Muscle of leg (tissue), 3 donors: ENCODE measurements at regions not wholly inside any gene's neighbourhood (a gene's known extent, or its start where the extent isn't known, plus 50 kb on each side); places are given as distances from the start of the nearest gene placed in this dataset.
"Not testable (repeated sequence)": the region's sequence is repeated elsewhere in the genome, so short reads cannot be mapped to it uniquely, and the experiment has no call there.

Experiments
- DNase-seq: peaks from one replicate; pipeline ENCODE4 v3.0.0; 2013
- H3K27ac ChIP-seq: one replicate; pipeline ENCODE4 v1.5.1; 2013; ENCODE audit warnings: mild to moderate bottlenecking, low read length, control low read depth
- H3K27me3 ChIP-seq: one replicate; pipeline ENCODE4 v1.6.1; 2013; ENCODE audit warnings: low read length; ENCODE audit not compliant: control insufficient read depth, insufficient read depth
- H3K36me3 ChIP-seq: one replicate; pipeline ENCODE4 v1.6.1; 2013; ENCODE audit warnings: low read length; ENCODE audit not compliant: control insufficient read depth, insufficient read depth
- H3K4me1 ChIP-seq: one replicate; pipeline ENCODE4 v1.6.1; 2013; ENCODE audit warnings: low read length; ENCODE audit not compliant: control insufficient read depth, insufficient read depth
- H3K4me3 ChIP-seq: one replicate; pipeline ENCODE4 v1.5.1; 2013; ENCODE audit warnings: low read length, control low read depth
- H3K9me3 ChIP-seq: replicated peaks from 2 replicates; pipeline ENCODE4 v1.6.1; 2013; ENCODE audit warnings: low read depth, low read length; ENCODE audit not compliant: control insufficient read depth
- WGBS: methylation state at CpG from one replicate; pipeline ENCODE4 v1.1.5; 2013; ENCODE audit warnings: missing lambda C conversion rate; ENCODE audit not compliant: insufficient coverage; 5-methylcytosine and 5-hydroxymethylcytosine counted together

DNA sequence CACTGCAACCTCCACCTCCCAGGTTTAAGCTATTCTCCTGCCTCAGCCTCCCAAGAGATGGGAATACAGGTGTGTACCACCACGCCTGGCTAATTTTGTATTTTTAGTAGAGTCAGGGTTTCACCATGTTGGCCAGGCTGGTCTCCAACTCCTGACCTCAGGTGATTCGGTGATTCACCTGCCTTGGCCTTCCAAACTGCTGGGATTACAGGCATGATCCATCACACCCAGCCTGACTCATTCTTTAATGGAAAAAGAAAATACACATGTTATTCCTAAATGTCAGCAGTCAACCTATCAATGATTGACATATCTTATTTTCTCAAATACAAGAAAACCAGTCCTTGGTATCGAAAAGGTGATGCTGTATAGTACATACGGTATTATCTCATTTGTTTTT, 376.2 kb downstream of the CBLN4 start:
- H3K4me1 ChIP-seq, H3K4me3 ChIP-seq, DNase-seq, H3K36me3 ChIP-seq, H3K27me3 ChIP-seq, H3K9me3 ChIP-seq, H3K27ac ChIP-seq: not testable (repeated sequence)
- 83% methylated on average over 1 of the region's 4 CpGs for WGBS

DNA sequence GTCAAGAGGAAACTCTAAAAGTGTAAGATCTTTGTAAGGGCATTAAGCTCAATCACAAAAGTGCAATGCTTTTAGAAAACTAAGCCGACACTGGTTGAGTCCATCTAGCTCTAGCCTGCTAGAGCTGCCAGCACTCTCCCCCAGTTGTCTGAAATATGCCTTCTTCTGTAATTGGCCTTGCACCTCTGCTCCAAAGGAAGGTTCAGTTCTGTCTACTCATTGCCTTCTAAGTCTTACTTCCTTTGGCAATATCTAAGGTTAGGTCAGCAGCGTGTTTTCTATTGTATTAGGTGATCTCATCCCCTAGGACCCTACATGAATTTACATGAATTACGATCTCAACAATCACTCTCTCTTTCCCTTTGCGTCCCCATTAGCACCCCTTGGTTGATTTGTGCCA, 378.6 kb downstream of the CBLN4 start:
- Histone ChIP-seq H3K4me3 (no peak overlapping the region), H3K9me3 (no peaks in the 10 kb centered on the region), H3K36me3 (no peaks in the 10 kb centered on the region), H3K4me1 (no peaks in the 10 kb centered on the region), H3K27ac (no peak overlapping the region), H3K27me3 (no peaks in the 10 kb centered on the region)
- no peak for DNase-seq
- WGBS: 100% methylated on average over 1 of the region's 4 CpGs

DNA sequence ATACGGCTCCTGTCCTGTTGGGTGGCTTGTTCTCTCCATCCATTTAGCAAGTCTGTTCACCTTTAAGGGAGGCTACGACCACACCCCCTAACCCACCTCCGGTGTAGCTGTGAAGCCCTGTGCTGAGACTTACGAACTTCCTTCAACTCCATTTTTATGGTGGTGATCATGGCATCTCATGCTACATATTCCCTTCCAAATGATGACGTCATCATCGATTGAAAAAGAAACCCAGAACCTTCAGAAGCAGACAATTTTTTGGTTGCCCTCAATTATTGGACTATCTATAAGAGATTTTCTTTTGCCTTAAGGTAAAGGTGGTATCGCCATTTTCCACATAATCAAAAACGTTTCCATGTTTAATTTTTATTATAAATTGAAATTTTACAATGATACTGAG, 389.0 kb downstream of the CBLN4 start:
- Histone ChIP-seq H3K9me3 (no peaks in the 10 kb centered on the region), H3K27ac (no peak overlapping the region), H3K4me1 (no peaks in the 10 kb centered on the region), H3K36me3 (no peaks in the 10 kb centered on the region), H3K4me3 (no peak overlapping the region), H3K27me3 (no peaks in the 10 kb centered on the region)
- 100% methylated on average over 1 of the region's 8 CpGs for WGBS
- no peak for DNase-seq

DNA sequence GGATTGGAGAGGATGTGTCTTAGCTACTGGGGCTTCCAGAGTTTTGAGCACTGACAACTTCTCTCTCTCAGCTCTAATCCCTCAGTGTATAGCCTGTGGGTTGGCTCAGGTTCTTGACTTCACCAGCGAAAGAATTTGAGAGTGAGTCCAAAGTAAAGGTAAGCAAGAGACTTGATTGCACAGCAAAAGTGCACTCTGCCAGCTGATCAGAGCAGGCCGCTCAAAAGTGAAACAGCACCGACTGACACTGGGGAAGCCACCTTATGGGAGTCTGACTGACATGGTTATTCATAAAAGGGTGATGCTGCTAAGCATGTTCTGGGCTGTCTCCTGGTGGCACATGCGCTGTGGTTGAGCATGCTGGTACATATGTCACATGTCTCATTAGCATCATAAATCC, 389.5 kb downstream of the CBLN4 start:
- no peaks in the 10 kb centered on the region for H3K9me3 ChIP-seq
- DNase-seq: no peak
- no peak overlapping the region for H3K27ac ChIP-seq
- 80% methylated on average over 3 of the region's 4 CpGs for WGBS
- no peaks in the 10 kb centered on the region for H3K4me1 ChIP-seq
- H3K4me3 ChIP-seq: no peak overlapping the region
- no peaks in the 10 kb centered on the region for H3K27me3 ChIP-seq
- no peaks in the 10 kb centered on the region for H3K36me3 ChIP-seq

DNA sequence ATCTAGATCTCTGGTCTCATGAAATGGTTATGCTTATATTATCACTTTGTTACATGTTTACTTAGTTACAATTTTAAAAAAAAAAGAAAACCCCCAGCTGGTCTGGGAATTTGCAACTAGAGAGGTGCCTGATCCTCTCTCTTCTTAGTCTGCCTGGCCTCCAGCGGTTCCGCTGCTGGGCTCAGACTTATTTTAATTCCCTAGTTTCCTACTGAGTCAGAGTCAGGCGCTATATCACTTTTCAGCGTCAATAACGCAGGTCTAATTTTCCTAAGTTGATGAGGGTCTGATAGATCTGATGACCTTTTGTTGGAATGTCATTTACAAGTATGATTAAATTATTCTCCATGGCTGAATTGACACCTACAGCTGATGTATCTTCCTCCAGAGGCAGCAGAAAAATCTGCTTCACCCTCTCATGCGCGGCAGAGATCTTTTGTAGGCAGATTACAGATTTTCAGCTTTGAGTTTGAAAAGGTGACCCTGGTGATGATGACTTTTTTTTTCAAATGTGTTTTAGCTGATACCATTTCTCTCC, 391.0 kb downstream of the CBLN4 start:
- Histone ChIP-seq H3K4me1 (no peaks in the 10 kb centered on the region), H3K27me3 (no peaks in the 10 kb centered on the region), H3K36me3 (no peaks in the 10 kb centered on the region), H3K9me3 (no peaks in the 10 kb centered on the region), H3K4me3 (no peak overlapping the region), H3K27ac (no peak overlapping the region)
- whole genome bisulfite sequencing: no CpG with 5 or more reads among the region's 7 CpGs
- DNase-seq: peak; percentile 8

DNA sequence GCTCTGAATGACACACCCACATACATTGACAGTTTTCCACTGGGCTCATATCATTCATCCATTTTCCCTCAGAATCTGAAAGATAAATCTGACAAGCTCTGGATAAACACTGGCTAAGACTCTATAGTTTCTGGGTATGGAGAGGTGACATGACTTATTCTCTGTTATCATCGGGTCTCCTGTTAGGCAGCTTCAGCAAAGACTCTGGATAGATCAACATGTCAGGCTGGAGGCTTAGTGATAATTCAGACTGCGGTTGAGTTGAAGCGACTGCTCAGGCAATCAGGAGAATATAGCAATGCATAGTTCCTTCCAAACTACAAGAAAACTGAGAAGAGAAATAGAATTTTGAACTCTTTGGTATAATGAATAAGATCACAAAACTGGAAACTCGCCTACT, 394.6 kb downstream of the CBLN4 start:
- Histone ChIP-seq H3K4me1 (no peaks in the 10 kb centered on the region), H3K27me3 (no peaks in the 10 kb centered on the region), H3K36me3 (no peaks in the 10 kb centered on the region), H3K4me3 (no peak overlapping the region), H3K27ac (no peak overlapping the region), H3K9me3 (no peaks in the 10 kb centered on the region)
- WGBS: 83% methylated on average over 1 of the region's 4 CpGs
- no peak for DNase-seq

DNA sequence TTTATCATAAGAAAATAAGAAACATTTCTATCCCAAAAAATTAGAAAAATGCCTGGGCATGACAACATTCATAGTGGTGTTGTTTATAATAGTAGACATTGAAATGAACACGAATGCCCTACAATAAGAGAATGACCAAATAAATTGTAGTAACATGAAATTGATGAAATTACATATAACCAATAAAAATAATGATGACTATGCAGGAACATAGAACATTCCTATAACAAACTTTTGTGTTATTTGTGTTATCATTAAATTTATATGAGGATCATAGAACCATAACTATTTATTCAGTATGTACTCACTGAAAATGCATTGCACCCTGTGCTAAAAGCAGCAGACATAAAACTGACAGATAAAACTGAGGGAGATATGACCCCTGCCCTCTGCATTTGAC, 399.7 kb downstream of the CBLN4 start:
- Histone ChIP-seq H3K4me1 (no peaks in the 10 kb centered on the region), H3K36me3 (no peaks in the 10 kb centered on the region), H3K9me3 (no peaks in the 10 kb centered on the region), H3K4me3 (no peak overlapping the region), H3K27ac (no peak overlapping the region), H3K27me3 (no peaks in the 10 kb centered on the region)
- WGBS: no CpG with 5 or more reads among the region's 1 CpG
- no peak for DNase-seq

DNA sequence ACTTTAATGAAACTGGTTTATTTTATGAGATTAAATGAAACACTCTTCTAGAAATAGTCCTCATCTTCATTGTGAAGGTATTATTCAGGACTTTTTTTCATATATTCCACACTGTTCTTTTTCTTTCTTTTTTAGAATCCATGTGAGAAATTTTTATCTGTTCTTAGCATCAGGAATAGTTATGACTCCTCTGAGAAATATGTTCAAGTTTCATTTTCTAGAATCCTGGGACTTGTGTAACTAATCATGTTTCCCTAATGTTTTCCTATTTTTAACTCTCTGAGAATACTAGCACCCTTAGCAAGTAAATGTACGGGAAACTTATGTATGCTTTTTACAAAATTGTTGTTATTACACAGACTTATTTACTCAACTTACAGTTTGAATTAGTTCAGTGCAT, 407.8 kb downstream of the CBLN4 start:
- DNase-seq: no peak
- H3K36me3 ChIP-seq: no peaks in the 10 kb centered on the region
- no peak overlapping the region for H3K4me3 ChIP-seq
- H3K4me1 ChIP-seq: no peaks in the 10 kb centered on the region
- no peaks in the 10 kb centered on the region for H3K27me3 ChIP-seq
- WGBS: no CpG with 5 or more reads among the region's 1 CpG
- no peaks in the 10 kb centered on the region for H3K9me3 ChIP-seq
- H3K27ac ChIP-seq: no peak overlapping the region

DNA sequence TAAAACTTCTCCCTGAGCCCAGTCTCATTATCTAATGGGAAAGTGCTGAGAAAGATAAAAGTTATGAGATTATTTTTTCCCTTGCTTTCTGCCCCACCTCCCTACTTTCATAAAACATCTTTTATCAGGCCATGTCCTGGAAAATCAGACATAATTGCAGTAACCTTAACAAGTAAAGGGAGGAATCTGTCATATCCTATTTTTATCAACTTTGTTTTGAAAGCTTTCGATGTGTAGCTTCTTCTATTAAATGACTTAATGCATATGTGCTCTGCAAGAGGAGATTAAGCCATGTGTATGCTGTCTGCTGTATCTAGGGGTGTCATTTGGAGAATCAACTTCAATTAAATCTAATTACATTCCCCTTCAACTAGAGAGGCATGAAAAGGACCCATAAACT, 408.9 kb downstream of the CBLN4 start:
- no peaks in the 10 kb centered on the region for H3K9me3 ChIP-seq
- H3K4me3 ChIP-seq: no peak overlapping the region
- H3K27ac ChIP-seq: no peak overlapping the region
- H3K36me3 ChIP-seq: no peaks in the 10 kb centered on the region
- WGBS: no CpG with 5 or more reads among the region's 1 CpG
- H3K4me1 ChIP-seq: no peaks in the 10 kb centered on the region
- H3K27me3 ChIP-seq: no peaks in the 10 kb centered on the region
- DNase-seq: no peak

DNA sequence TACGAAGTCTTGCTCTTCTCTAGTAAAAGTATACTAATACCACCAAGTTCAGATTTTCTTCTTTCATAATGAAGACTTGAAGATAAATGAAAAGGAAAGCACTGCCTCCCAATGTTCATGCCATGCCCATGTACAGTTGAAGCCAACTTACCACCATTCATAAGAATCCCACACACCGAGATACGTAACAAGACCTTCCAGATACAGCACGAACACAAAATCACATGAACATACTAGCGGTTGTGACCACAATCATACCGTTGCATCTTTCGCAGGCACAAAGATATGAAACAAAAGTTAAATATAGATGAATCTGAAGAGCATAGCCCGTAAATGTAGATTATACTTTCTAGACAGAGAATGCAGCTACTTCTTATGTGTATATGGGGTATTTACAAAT, 412.5 kb downstream of the CBLN4 start:
- 100% methylated on average over 2 of the region's 8 CpGs for WGBS
- Histone ChIP-seq H3K27me3 (no peaks in the 10 kb centered on the region), H3K9me3 (no peaks in the 10 kb centered on the region), H3K36me3 (no peaks in the 10 kb centered on the region), H3K27ac (no peak overlapping the region), H3K4me1 (no peaks in the 10 kb centered on the region), H3K4me3 (no peak overlapping the region)
- no peak for DNase-seq

DNA sequence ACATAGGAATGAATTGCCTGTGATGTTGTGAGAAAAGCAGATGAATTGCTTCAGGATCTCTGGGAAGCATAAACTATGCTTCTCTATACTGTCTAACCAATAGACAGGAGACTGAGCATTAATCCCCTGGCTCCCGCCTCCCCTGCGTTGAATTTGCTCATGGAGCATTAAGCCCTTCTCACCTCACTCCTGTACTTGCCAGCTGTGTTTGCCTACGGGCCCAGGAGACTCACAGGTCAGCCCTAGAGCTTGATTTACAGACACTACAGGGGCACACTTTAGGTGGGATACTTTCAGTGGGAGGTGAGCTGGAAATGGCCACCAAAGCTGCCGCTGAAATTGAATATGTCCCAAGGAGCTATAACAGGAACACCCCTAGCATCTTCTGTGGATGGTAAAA, 418.7 kb downstream of the CBLN4 start:
- H3K9me3 ChIP-seq: no peaks in the 10 kb centered on the region
- DNase-seq: no peak
- H3K4me3 ChIP-seq: no peak overlapping the region
- WGBS: 23% methylated on average over 3 of the region's 4 CpGs
- H3K27ac ChIP-seq: no peak overlapping the region
- H3K4me1 ChIP-seq: no peaks in the 10 kb centered on the region
- no peaks in the 10 kb centered on the region for H3K36me3 ChIP-seq
- H3K27me3 ChIP-seq: no peaks in the 10 kb centered on the region
